Activated CD8-positive, alpha-beta T cell treated with anti-CD3 and anti-CD28 coated beads for 36 hours (primary cell): ENCODE measurements at regions not wholly inside any gene's neighbourhood (a gene's known extent, or its start where the extent isn't known, plus 50 kb on each side); places are given as distances from the start of the nearest gene placed in this dataset.
"Not testable (repeated sequence)": the region's sequence is repeated elsewhere in the genome, so short reads cannot be mapped to it uniquely, and the experiment has no call there.

ENCODE experiments used
- ATAC-seq: fragments of 200-7000 bp; cut with Tn5 transposase; one replicate; pipeline ENCODE4 v1.10.0; 2021; ENCODE audit warnings: mild to moderate bottlenecking, moderate library complexity
- CTCF ChIA-PET: fragments of 350-600 bp; sonication (Branson Sonifier 250); formaldehyde crosslinking; loops from one replicate; lab custom pipeline; 2021; ENCODE audit warnings: antibody characterized with exemption; lab: Charles Lee
- POLR2A ChIA-PET: fragments of 350-600 bp; sonication (Branson Sonifier 250); formaldehyde crosslinking; loops from one replicate; lab custom pipeline; 2021; ENCODE audit warnings: antibody characterized with exemption; lab: Charles Lee
- DNase-seq: peaks from one replicate; pipeline ENCODE4 v3.0.0-alpha.2; 2020
- H3K27ac Mint-ChIP-seq: one replicate; pipeline ENCODE4 v1.8.0; 2021; ENCODE audit warnings: mild to moderate bottlenecking, mixed read lengths
- H3K27me3 Mint-ChIP-seq: one replicate; pipeline ENCODE4 v1.8.0; 2021; ENCODE audit warnings: mixed read lengths
- H3K36me3 Mint-ChIP-seq: one replicate; pipeline ENCODE4 v1.8.0; 2021; ENCODE audit warnings: low read depth, mixed read lengths
- H3K4me1 Mint-ChIP-seq: one replicate; pipeline ENCODE4 v1.8.0; 2021; ENCODE audit warnings: low read depth, mixed read lengths
- H3K4me3 Mint-ChIP-seq: one replicate; pipeline ENCODE4 v1.8.0; 2021; ENCODE audit warnings: mild to moderate bottlenecking, moderate library complexity, mixed read lengths
- H3K9me3 Mint-ChIP-seq: one replicate; pipeline ENCODE4 v1.8.0; 2021; ENCODE audit warnings: mixed read lengths
- intact Hi-C: fragments of 100-400 bp; cut with micrococcal nuclease; formaldehyde crosslinking; loops from one replicate; pipeline ENCODE4 v1.10.0; 2022
- TF ChIP-seq, protein P1 (sequence below): fragments of 200-600 bp; IDR thresholded peaks from one replicate; pipeline ENCODE4 v1.8.0; 2022; ENCODE audit warnings: antibody characterized with exemption, mild to moderate bottlenecking

DNA sequence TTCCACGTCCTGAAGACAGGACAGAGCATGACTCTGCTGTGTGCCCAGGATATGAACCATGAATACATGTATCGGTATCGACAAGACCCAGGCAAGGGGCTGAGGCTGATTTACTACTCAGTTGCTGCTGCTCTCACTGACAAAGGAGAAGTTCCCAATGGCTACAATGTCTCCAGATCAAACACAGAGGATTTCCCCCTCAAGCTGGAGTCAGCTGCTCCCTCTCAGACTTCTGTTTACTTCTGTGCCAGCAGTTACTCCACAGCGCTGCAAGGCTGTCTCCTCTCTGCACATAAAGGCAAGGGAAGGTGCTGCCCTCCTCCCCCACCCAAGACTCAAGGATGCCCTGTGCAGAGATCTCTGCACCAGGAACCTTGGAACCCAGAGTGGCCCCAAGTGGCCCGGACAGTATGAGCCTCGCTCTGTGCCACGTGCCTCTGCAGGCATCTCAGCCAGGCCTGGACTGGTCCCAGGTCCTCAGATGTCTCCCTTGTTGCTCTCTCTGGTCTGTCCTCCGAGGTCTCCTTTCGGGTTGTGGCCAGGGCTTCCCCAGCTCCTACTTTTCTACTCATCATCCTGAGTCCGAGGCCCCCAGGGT, 230.3 kb upstream of the PRSS58 start:
- Mint-ChIP-seq H3K4me1 (peaks cover 17% of the 10 kb centered on the region), H3K9me3 (no peaks in the 10 kb centered on the region), H3K36me3 (no peaks in the 10 kb centered on the region), H3K27me3 (no peaks in the 10 kb centered on the region), H3K4me3 (no peak overlapping the region), H3K27ac (no peak overlapping the region)
- DNase-seq (no peak), ATAC-seq (no peak)
- TF ChIP-seq, protein P1, sequence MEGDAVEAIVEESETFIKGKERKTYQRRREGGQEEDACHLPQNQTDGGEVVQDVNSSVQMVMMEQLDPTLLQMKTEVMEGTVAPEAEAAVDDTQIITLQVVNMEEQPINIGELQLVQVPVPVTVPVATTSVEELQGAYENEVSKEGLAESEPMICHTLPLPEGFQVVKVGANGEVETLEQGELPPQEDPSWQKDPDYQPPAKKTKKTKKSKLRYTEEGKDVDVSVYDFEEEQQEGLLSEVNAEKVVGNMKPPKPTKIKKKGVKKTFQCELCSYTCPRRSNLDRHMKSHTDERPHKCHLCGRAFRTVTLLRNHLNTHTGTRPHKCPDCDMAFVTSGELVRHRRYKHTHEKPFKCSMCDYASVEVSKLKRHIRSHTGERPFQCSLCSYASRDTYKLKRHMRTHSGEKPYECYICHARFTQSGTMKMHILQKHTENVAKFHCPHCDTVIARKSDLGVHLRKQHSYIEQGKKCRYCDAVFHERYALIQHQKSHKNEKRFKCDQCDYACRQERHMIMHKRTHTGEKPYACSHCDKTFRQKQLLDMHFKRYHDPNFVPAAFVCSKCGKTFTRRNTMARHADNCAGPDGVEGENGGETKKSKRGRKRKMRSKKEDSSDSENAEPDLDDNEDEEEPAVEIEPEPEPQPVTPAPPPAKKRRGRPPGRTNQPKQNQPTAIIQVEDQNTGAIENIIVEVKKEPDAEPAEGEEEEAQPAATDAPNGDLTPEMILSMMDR: no peak
- POLR2A ChIA-PET: no interaction called here
- intact Hi-C loops: no loop called here
- CTCF ChIA-PET: interaction anchor here (26.6 kb wide), 1 partner anchor 25 kb away, joined by 513 read pairs; no protein-coding TSS in a partner anchor

DNA sequence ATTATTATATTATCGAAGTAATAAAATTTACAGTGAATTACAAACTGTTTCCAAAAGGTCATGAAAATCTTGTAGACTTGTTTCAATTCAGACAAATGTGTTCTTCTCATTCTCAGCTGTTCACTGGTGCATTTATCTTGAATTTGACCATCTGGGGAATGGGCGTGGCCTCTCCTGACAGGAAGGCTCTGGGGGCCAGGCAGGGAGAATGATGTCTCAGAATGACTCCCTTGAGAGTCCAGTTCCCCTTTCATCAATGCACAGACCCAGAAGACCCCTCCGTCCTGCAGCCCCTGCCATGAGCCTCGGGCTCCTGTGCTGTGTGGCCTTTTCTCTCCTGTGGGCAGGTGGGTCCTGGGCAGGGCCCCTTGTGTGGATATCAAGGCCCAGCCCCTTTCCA, 229.7 kb upstream of the PRSS58 start:
- ATAC-seq: not testable (repeated sequence)

GRCh38 chr7:142487124-142487523, 229.3 kb upstream of the PRSS58 start:
- Mint-ChIP-seq H3K9me3 (no peaks in the 10 kb centered on the region), H3K27me3 (no peaks in the 10 kb centered on the region), H3K36me3 (no peaks in the 10 kb centered on the region), H3K4me3 (no peak overlapping the region), H3K27ac (no peak overlapping the region), H3K4me1 (peaks cover 24% of the 10 kb centered on the region)
- ChIA-PET POLR2A (no interaction called here), CTCF (interaction anchor here (1.1 to 26.6 kb wide), 7 partner anchors 10 to 332 kb away, joined by 3 to 513 read pairs (median 6); no protein-coding TSS in a partner anchor)
- TF ChIP-seq, protein P1: no peak
- ATAC-seq: no peak
- intact Hi-C loops: no loop called here
- DNase-seq: no peak

More for the DNA sequence above, 229.7 kb upstream of the PRSS58 start:
- POLR2A ChIA-PET, DNase-seq, H3K27ac Mint-ChIP-seq, H3K27me3 Mint-ChIP-seq, H3K9me3 Mint-ChIP-seq, intact Hi-C loops, H3K4me3 Mint-ChIP-seq, H3K36me3 Mint-ChIP-seq: not testable (repeated sequence)
- H3K4me1 Mint-ChIP-seq: peaks cover 20% of the 10 kb centered on the region
- CTCF ChIA-PET: interaction anchor here (1.5 to 26.6 kb wide), 2 partner anchors 25 to 323 kb away, joined by 5 to 513 read pairs; no protein-coding TSS in a partner anchor

- POLR2A ChIA-PET: no interaction called here
- H3K9me3 Mint-ChIP-seq: no peaks in the 10 kb centered on the region
Observed at GRCh38 chr7:142485617-142486226, 227.9 kb upstream of the PRSS58 start.

DNA sequence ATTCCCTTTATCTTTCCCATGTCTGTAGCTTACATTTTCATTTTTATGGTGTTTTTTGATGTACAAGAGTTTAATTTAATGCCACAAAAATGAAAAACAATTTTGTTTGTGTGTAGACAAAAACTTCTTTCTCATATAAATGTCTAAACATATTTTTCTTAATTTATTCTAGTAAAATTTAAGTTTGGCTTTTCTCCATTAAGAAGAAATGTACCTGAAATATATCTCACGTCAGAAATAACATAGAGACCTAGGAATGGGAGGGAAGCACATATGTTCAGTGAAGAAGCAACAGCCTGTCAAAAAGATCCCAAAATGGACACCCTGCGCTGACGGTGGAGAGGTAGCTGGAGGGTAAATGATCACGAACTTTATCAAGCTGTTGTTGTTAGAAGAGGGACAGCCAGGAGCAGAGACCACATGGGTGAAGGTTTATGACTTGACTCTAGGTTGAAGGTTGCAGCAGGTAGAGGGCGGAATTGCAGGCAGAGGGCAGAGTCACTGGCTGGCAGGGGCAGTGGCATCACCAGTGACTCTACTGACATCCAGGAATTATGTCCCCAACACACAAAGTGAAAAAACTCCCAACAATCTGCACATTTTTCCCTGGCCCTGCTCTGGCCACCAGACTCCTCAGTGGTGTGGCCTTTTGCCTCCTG, 225.9 kb upstream of the PRSS58 start:
- intact Hi-C loops: no loop called here
- no peak for DNase-seq
- Mint-ChIP-seq H3K4me3 (no peak overlapping the region), H3K36me3 (no peaks in the 10 kb centered on the region), H3K9me3 (no peaks in the 10 kb centered on the region), H3K27me3 (no peaks in the 10 kb centered on the region), H3K4me1 (peaks cover 39% of the 10 kb centered on the region), H3K27ac (no peak overlapping the region)
- CTCF ChIA-PET: interaction anchor here (1.0 to 26.6 kb wide), 21 partner anchors 14 to 334 kb away, joined by 3 to 513 read pairs (median 4); no protein-coding TSS in a partner anchor
- ATAC-seq: no peak
- TF ChIP-seq, protein P1: peak; percentile 38
- POLR2A ChIA-PET: no interaction called here

More at GRCh38 chr7:142485617-142486226, 227.9 kb upstream of the PRSS58 start:
- no peaks in the 10 kb centered on the region for H3K36me3 Mint-ChIP-seq
- peak; percentile 58 for ATAC-seq
- CTCF ChIA-PET: interaction anchor here (1.0 to 26.6 kb wide), 9 partner anchors 9 to 333 kb away, joined by 3 to 513 read pairs (median 6); no protein-coding TSS in a partner anchor
- no peak overlapping the region for H3K27ac Mint-ChIP-seq
- H3K27me3 Mint-ChIP-seq: no peaks in the 10 kb centered on the region
- peaks cover 34% of the 10 kb centered on the region for H3K4me1 Mint-ChIP-seq
- peak; percentile 53 for DNase-seq
- TF ChIP-seq, protein P1: peak; percentile 34
- no peak overlapping the region for H3K4me3 Mint-ChIP-seq
- intact Hi-C loops: no loop called here
